IPS DF 19.7 (cell line): ENCODE measurements at regions not wholly inside any gene's neighbourhood (a gene's known extent, or its start where the extent isn't known, plus 50 kb on each side); places are given as distances from the start of the nearest gene placed in this dataset.

ENCODE experiments used
- DNase-seq: peaks from one replicate; pipeline ENCODE4 v3.0.0-alpha.2; 2013; ENCODE audit warnings: low read depth, low spot score

- no peak for DNase-seq
These were observed 311.7 kb upstream of the CCDC196 start for GRCh38 chr14:66174453-66174891.

DNA sequence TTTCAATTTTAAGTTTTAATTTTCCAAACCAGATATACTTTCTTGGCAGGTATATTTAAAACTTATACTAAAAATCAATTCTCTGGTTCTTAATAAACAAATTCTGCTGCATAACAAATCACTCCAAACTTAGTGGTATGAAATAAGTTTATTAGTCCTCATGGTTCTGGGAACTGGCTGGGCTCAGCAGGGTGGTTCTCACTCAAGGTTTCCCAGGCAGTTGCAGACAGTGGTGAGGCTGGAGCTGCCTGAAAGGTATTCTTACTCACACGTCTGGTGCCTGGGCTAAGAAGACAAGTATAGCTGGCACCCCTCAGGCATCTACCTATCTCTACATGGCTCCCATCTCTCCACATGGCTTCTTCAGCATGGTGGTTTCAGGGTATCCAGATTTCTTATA lies 308.2 kb upstream of the CCDC196 start:
- no peak for DNase-seq

DNA sequence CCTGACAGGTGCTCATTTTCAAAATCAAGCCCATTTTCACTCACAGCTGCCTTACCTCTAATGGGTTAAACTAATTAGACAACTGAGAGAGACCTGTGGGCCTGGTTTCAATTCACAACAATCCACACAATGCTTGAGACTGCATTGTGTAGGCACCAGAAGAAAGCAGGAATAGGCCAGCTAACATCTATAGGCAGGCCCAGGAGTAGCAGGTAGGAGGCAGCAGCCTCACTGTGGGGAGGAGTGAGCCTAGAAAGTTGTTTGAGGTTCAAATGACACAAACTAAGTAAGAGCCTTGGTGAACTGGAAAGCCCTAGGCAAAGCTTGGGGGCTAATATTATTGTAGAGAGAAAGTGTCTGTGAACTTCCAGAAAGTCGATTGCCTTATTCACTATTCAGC lies 289.5 kb upstream of the CCDC196 start:
- DNase-seq = no peak

GRCh38 chr14:66197276-66197675 lies 288.9 kb upstream of the CCDC196 start:
- no peak for DNase-seq

GRCh38 chr14:66206554-66206953 lies 279.6 kb upstream of the CCDC196 start:
- no peak for DNase-seq

DNA sequence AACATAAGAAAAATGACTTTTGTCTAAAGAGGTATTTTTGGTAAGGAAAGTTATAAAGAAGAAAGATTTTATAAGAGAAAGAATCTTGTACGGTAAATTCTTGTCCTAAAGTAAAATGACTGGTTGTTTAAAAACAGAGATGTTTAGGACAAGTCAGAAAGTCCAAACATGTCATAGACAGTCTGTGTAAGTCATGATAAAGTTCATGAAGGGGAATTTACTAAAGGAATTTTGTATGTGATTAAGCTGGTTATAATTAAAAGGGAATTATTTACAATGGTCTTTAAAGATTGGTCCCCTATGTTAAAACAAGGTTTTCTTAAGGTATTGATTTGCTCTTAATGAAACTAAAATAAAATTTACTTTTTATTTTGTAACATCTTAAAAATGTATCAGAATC lies 269.4 kb upstream of the CCDC196 start:
- peak; percentile 9 for DNase-seq

DNA sequence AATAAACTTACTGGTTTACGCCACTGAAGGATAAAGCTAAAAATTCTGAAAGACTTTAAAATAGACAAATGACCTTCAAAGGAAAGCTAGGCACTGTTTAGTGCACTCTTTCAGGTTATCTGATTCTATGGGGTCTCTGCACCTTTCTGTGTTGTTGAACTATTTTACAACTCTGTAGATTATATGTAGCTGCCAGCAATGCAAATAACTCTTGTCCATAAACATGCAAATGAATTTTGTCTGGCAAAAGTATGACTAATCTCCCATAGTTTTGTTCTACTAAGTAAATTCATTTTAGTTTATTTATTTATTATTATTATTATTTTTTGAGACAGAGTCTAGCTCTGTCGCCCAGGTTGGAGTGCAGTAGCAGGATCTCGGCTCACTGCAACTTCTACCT lies 266.3 kb upstream of the CCDC196 start:
- DNase-seq = no peak

GRCh38 chr14:66224492-66225178 lies 261.5 kb upstream of the CCDC196 start:
- no peak for DNase-seq

GRCh38 chr14:66225337-66225736 lies 260.8 kb upstream of the CCDC196 start:
- DNase-seq = no peak

DNA sequence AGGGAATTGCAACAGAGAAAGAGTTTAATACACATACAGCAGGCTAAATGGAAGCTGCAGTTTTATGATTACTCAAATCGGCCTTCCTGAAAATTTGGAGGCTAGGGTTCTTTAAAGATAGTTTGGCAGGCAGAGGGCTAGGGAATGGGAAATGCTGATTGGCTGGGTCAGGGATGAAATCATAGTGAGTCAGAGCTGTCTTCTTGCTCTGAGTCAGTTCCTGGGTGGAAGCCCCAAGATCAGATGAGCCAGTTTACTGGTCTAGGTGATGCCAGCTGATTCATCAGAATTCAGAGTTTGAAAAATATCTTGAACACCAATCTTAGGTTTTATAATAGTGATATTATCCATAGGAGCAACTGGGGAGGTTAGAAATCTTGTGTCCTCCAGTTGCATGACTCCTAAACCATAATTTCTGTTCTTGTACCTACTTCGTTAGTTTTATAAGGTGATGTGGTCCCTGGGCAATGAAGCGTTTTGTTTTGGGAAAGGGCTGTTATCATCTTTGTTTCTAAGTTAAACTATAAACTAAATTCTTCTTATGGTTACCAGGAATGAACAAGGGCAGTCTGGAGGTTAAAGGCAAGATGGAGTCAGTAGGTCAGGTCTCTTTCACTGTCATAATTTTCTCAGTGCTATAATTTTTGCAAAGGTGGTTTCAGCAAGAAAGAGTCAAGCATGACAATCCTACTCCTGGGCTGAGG lies 257.8 kb upstream of the CCDC196 start:
- DNase-seq = no peak

DNA sequence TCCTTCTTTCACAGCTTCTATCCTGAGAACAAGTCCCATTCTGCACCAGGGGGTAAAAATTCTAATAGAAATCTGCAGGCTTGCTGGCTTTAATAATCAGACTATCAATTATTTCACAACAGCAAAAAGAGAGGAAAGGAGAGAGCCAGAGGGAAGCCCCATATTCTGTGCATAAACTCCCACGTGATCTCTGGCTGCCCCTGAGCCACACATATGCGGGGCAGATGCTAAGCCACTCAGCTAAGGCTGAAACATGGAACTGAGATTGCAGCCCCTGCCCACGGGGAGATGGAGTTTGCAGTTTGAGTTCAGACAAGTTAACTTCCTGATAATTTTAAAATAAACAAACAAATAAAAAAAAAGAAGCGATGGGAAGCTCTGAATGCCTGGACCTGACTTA lies 254.4 kb upstream of the CCDC196 start:
- DNase-seq = no peak

GRCh38 chr14:66233591-66233990 lies 252.6 kb upstream of the CCDC196 start:
- DNase-seq = no peak

DNA sequence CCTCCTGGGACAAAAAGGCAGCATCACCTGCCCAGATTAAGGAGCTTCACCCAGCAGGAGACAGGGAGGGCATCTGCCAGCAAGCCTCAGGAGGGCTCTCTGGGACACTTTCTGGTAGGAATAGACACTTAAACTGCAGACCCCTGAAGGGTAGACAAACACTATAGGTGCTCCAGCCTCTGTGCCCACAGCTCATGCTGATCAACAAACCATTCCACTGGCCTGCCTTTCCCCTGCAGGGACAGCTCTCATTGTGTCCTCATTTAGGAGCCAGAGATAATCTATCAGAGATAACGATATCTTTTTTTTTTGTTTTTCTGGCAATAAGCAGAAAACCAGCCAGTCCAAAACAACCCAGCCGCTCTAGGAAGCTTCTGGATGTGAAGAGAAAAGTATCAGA lies 251.8 kb upstream of the CCDC196 start:
- DNase-seq = no peak

DNA sequence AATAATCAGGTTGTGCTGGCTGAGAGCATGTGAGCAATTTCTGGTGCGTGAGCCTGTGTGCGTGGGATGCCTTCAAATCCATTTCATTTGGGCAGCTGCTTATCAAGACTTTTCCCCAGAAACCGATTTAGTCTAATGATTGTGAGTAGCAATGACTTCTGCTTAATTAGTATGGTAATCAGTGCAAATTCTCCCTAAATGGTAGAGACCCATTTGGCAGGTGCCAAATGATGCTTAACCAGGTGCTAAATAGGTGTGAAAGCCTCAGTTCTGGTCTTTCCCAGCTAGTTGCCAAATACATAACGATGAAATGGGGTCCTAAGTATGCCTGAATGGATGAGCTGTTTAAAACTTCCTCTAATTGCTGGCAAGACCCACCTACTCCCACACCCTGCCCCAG lies 248.4 kb upstream of the CCDC196 start:
- no peak for DNase-seq

GRCh38 chr14:66238969-66239368 lies 247.2 kb upstream of the CCDC196 start:
- no peak for DNase-seq

- DNase-seq = no peak
These were observed 246.6 kb upstream of the CCDC196 start for GRCh38 chr14:66239589-66239988.

DNA sequence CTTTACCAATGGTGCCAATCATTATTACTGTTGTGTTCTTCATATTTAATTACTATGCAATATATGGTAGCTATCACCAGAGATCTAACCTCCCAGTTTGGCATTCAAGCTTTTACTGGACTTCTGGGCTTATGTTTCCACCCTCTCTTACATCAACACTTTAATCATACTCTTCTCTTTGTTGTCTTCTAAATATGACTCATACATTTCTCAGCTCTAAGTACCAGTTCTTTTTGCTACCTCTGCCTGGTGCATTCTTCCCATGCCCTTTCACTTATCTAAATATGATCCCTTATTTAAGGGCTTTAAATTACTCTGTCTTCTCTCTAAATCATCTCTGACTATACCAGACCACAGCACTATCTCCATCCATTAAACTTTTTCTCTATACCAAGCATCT lies 246.1 kb upstream of the CCDC196 start:
- no peak for DNase-seq

DNA sequence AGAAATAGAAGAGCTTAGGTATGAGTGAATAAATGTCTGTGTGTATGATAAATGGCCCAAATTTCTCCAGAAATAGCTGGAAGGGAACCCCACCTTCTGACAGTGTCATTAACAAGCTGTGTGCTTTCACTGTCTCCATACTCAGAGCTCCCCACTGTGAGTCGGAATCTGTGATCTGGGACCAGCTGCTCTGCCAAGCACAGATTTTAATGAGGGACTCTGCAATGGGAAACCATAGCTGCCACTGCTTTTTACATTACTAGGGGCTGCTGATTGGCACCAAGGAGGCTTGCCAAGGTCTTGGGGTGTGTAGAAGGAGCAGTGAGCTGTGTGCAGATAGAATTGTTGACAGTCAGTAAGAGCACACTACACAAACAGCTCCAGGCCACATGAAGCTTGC lies 244.2 kb upstream of the CCDC196 start:
- DNase-seq = no peak

DNA sequence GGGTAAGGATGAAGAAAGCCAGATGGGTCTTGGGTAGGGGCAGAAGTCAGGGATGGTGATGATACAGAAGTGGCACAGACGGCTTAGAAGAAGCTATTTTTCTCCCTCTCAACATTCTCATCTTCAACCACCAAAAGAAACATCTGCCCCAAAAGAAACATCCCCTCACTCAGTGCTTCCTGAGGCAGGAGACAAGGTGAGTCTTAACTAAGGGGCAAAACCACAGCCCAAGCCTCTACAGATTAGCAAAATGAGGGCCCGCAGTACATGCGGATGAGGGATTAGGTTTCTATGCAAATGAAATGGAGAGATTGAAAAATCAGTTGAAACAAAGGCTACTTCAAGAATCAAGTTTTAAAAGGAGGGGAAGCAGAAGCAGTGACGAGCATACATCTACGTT lies 241.3 kb upstream of the CCDC196 start:
- DNase-seq = no peak

DNA sequence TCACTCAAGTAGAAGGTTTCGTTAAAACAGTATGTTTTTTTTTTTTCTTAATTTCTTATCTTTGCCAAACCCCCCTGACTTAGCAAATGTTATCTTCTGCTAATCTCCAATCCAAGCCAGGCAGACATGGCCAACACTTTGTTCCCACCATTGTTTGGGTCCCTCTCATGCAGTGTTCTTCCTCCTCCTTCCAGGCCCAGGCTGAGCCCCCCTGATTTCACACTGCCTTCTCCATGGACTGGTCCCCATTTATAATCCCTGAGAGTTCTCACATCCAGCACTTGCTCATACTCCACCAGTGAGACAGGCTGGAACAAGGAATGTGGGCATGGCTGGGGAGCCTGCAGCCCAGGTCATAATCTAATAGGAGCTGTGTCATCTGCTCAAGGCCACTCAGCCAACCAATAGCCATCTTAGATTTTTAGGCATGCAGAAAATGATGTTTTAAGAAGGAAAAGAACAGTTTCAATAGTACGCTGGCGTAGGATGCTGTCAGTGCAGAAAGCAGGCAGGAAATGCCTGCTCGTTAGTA lies 238.4 kb upstream of the CCDC196 start:
- DNase-seq = no peak

GRCh38 chr14:66248256-66248655 lies 237.9 kb upstream of the CCDC196 start:
- no peak for DNase-seq

DNA sequence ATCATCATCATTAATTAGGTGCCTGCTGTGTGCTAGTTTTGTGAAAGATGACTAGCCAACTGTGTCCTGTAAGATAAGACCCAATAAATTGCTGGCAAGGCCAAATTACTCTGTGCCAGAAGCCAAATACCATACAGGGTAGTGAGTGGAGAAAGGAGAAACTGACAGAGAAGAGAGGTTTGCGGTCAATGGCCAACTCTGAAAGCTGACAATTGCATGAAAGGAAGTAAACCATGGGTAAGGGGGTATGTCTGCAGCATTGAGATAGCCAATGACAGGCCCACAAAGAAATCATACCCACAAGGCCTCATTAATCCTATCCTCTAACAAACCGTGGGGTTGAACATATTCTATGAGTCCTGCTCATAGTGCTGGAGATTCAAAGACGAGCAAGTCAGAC lies 236.6 kb upstream of the CCDC196 start:
- DNase-seq = no peak

DNA sequence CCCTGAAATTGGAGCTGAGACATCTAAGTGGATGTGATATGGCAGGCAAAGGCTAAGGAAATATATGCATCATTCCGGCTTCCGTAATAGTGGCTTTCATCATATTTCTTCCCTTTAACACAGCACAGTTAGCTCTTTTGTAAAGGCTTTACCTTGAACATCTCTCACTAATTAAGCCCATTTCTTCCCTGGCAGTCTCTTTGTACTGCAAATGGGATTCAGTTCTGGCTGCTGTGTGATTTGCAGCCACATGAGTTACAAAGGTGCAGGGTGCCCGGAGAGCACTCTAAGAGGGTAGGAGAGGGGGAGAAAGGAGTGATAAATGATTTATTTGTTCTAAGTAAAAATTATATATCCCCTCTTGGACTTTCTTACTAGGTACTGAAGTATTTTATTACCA lies 232.1 kb upstream of the CCDC196 start:
- no peak for DNase-seq
